Posterior cingulate gyrus (tissue), 11 donors: ENCODE measurements at regions not wholly inside any gene's neighbourhood (a gene's known extent, or its start where the extent isn't known, plus 50 kb on each side); places are given as distances from the start of the nearest gene placed in this dataset.
"Not testable (repeated sequence)": the region's sequence is repeated elsewhere in the genome, so short reads cannot be mapped to it uniquely, and the experiment has no call there.

Experiments
- DNase-seq, 10 donors: peaks; one replicate each; pipeline versions ENCODE4 v3.0.0 to v3.0.0-alpha.2; 2020 to 2021; ENCODE audit warnings: mixed read lengths in 3 of 10
- intact Hi-C: fragments of 100-400 bp; cut with DNase I; formaldehyde crosslinking; loops from one replicate; pipeline ENCODE4 v1.15.1; 2023

DNA sequence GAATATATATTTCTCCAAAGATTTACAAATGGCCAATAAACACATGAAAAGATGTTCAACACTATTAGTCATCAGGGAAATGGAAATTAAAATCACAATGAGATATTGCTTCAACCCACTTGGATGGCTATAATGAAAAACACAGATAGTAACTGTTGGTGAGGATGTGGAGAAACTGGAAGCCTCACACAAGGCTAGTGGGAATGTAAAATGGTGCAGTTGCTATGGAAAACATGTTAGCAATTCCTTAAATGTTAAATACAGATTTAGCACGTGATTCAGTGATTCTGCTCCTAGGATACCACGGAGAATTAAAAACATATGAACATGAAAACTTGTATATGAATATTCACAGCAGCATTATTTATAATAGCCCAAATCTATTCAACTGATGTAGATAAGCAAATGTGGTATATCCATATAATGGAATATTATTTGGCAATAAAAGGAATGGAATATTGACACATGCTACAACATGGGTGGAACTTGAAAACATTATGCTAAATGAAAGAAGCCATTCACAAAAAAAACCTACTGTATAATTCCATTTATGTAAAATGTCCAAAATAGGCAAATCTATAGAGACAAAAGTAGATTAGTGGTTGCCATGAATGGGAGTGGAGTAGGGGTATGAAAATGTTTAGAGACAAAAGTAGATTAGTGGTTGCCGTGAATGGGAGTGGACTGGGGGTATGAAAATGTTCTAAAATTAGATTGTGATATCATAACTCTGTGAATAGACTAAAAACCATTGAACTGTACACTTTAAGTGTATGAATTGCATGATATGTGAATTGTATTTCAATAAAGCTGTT is 227.1 kb upstream of the DDHD1 start:
- no peak for DNase-seq
- intact Hi-C loops, result no loop called here

DNA sequence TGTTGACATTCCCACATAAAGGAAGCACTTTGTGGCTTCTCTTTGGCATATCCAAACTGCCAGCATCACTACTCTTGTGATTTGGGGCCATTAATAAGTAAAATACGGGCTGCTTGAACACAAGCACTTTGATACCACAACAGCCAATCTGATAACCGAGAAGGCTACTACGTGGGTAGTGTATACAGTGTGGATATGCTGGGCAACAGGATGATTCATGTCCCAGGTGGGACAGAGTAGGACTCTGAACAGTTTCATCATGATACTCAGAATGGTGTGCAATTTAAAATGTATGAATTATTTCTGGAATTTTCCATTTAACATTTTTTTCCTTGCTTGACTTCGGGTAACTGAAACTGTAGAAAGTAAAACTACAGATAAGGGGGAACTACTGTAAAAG is 225.0 kb upstream of the DDHD1 start:
- intact Hi-C loops, result no loop called here

DNA sequence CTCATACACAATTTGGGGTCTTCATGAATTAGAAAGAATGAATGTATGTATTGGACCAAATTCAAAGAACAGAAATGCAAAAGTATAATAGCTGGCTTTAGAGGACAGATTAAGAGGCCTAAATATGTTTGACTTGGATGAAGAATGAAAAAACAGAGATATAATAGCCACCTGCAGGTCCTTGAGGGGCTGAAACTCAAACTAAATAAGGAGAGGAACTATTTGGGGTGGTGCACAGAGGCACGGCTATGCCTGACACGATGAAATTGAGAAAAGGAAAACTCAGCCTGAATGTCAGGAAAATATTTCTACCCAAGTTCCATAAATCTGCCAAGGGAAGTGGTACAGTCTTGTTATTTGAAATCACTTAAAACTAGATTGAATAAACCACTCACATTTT is 222.9 kb upstream of the DDHD1 start:
- no peak for DNase-seq
- intact Hi-C loops, result no loop called here

More for the DNA sequence above, 225.0 kb upstream of the DDHD1 start:
- DNase-seq, result no peak

DNA sequence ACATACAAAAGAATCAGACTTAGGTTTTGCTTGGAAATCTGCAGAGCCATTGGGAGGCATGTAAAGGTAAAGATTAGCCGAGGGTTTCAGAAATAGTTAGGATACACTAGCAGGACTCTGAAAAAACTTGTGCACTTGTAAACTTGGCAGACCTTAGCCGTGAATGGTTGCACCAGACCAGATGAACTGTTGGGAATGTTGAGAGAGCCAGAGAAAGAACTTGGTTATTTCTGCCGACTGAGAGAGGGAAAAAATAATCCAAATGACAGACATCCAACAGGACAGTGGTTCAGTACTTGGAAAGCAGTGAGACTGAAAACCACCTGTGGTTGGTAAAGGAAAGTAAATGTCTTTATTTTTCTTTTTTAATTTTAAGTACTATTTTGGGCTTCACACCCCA is 222.5 kb upstream of the DDHD1 start:
- intact Hi-C loops, result no loop called here
- DNase-seq, result no peak

DNA sequence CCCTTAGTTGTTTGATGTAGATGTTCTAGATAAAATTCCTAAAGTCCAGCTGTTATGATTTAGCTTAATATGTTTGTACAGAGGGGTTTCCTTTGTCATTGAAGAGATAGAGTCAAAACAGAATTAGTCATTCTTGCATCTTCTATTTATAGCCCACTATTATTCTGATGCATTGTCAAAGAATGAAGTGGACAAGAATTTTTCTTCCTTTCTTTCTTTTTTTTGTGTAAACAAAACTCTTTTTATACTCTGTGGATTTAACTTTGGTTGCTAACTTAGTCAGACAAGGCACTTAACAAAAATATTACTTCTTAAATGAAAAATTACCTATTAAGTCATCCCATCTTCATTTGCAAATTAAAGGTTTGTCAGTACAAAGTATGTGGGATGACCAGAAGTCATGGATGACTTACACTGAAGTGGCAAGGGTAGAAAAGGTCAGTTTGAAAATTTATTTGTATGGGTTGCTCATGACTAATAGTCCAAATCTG is 215.6 kb upstream of the DDHD1 start:
- no peak for DNase-seq
- intact Hi-C loops, result no loop called here

DNA sequence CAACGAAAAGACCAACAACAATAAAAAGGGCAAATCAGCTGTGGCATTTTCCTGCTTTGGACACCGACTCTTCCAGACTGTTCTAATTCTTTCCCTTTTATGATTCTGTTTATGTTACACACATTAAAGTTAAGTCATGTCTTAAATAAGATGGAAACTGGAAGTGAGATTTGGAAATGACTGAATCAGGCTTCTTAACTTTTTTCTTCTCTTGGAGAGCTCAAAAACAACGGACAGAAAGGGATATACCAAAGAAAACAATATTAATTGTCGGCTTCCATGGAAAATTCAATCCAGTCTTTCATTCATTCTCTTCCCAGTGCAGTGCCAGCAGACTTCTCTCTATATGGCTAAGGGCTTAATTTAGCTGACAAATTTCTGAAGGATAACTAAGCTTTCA is 214.9 kb upstream of the DDHD1 start:
- DNase-seq, result no peak
- intact Hi-C loops, result no loop called here

DNA sequence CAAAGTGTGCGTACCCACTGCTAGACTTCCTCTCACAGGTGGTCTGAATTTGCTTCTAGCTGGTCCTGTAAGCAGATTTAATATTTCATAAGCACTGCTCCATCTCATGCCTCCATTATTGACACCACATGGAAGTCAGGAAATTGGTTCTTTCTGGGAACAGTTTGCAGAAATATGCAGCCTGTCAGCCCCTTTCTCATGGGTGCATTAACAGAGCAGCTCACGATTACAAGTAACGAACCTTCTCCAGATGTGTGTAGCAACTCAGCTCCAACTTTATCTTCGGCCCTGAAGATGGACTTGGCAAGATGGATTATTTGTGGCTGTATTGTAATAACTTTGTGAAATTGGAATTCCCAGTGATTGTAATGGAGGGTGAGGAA is 214.5 kb upstream of the DDHD1 start:
- DNase-seq, result no peak
- intact Hi-C loops, result no loop called here

DNA sequence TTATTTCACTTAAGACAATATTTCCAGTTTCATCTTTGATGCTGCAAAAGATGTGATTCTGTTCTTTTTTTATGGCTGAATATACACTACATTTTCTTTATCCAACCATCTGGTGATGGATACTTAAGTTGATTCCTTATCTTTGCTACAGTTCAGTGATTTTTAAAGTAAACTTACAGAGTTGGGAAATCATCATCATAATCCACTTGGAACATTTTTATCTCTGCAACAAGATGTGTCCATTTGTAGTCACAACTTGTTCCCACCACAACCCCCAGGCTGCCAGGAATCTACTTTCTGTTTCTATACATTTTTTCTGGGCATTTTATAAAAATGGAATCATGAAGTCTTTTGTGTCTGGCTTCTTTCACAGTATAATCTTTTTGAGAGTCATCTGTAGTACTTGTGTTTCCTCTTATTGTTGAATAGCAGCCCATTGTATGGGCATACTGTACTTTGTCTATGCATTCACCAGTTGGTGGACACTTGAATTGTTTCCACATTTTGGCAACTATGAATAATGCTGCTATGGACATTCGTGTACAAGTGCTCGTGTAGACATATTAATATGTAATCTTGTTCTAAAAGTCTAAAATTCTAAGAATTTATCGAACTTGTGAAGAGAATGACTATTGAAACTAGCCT is 212.5 kb upstream of the DDHD1 start:
- peak in 1 of 10 donors; percentile 18 for DNase-seq
- intact Hi-C loops, result no loop called here

DNA sequence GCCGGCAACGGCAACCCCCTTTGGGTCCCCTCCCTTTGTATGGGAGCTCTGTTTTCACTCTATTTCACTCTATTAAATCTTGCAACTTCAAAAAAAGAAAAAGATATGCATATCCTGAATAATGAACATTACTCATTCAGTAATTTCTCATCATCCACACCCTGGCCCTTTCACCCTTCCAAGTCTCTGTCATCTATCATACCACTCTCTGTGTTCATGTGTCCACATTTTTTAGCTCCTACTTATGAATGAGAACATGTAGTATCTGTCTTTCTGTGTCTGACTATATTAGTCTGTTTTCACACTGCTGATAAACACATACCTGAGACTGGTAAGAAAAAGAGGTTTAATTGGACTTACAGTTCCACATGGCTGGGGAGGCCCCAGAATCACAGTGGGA is 209.8 kb upstream of the DDHD1 start:
- intact Hi-C loops, DNase-seq: not testable (repeated sequence)

DNA sequence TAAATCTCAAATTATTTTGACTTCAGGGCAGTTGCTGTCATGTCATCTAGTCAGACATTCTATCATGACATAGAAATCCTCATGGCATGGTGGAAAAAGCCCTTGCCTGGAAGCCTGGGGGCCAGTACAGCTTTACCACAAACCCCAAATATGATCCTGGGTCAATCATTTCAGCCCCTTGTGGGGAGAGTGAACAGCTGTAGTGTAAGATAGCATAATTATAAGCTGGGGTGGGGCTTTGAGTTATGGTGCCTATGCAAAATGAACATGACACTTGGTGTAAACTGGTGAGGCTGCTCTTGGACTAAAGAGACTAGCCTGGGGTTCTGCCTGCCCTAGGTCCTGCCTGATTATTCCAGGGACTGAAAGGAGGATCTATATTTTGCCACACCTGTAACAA is 207.7 kb upstream of the DDHD1 start:
- no peak for DNase-seq
- intact Hi-C loops, result no loop called here

DNA sequence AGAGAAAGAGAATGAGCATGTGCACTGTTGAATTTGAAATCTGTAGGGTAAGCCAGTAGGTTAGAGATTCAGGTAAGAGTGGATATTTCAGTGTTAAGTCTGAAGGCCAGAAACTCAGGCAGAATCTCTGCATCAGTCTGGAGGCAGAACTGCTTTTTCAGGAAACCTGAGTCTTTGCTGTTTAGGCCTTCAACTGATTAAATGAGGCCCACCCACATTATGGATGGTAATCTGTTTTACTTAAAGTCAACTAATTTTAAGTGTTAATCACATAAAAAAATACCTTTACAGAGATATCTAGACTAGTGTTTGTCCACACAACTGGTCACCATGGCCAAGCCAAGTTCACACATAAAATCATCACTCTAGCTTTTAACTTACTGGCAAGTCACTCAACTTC is 205.0 kb upstream of the DDHD1 start:
- DNase-seq, result no peak
- intact Hi-C loops, result no loop called here

DNA sequence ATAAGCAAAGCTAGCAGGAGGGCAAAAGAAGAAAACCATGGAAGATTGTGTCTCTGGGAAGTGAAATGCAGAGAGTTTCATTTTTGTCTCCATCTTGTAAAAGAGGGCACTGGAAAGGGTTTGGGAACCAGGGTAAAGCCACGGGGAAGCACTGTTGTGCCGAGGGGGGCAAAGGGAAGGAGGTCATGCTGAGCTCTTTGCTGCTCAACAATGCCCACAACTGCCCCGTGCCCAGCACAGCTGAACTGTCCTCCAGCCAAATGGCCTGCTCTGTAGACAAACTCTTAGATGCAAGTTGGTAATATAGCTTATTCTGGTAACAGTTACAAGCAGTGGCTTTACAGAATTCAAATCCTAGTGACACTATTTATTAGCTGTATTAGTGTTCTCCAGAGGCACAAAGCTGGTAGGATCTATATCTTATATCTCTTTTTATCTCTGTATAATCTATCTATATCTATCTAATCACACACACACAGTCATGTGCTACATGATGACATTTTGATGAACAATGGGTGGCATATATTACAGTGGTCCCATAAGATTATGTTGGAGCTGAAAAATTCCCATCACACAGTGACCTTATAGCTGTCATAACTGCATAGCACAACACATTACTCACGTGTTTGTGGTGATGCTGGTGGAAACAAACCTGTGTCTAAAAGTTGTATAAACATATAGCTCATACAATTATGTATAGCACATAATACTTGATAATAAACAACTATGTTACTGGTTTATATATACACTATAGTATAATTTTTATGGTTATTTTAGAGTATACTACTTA is 203.4 kb upstream of the DDHD1 start:
- DNase-seq, result no peak
- intact Hi-C loops, result no loop called here

DNA sequence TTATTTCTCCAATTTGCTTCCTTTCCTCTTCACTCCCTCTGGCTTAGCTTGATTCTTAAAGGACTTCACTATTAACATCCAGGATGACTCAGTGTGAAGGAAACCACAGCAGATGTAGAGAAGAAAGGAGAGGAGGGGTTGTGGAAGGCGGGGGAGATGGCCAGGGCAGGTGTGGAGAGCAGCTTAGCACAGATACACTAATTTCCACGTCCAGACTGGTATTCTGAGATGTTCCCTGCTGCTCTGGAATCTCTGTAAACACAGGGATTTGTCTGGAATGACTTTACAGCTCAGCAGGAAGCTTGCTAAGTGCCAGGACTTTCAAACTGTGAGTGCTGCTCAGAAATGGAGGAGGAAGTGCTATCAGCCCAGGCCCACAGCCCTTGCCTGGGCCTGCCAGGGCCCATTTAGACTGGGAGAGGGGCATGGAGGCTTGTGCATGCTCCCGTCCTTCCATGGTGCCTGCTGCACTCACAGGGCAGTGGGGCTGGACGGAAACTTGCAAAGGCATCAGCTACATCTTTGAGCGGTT is 202.5 kb upstream of the DDHD1 start:
- peak in 4 of 10 donors; percentile 2 to 79 (median 48) for DNase-seq
- intact Hi-C loops, result no loop called here

DNA sequence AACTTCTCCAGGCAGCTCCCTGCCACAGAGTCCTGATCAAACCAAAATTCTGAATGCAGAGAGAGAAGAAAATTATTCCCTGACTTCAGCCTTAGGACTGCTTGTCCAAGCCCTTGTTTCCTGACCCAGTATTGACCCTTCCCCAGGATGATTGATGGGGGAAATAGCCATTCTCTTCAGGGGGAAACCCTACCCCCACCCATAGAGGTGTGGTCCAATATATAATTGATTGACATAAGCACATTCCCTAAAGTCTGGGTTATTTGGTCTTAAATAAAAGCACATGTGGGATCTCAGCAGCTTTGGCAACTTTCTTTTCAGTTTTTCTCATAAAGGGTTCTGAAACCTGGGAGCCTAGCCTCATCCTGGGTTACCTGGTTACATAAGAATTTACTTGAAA is 201.2 kb upstream of the DDHD1 start:
- intact Hi-C loops, result no loop called here
- no peak for DNase-seq

DNA sequence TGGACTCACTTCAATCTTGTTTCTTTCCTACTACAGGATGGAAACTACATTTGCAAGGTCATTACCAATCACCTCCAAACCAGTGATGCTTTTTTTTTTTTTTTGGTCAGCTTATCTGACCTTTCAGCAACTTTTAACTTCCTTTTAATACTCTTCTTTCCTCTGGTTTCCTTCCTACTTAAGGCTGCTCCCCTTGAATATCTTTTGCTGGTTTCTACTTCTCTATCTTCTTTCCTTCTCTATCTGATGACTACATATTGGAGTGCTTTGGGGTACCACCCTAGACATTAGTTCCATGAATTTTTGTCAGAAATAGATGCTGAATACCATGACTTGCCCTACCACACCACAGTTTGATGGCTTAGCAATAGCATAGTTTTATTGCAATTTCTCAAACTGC is 197.7 kb upstream of the DDHD1 start:
- intact Hi-C loops, result no loop called here
- DNase-seq, result no peak

DNA sequence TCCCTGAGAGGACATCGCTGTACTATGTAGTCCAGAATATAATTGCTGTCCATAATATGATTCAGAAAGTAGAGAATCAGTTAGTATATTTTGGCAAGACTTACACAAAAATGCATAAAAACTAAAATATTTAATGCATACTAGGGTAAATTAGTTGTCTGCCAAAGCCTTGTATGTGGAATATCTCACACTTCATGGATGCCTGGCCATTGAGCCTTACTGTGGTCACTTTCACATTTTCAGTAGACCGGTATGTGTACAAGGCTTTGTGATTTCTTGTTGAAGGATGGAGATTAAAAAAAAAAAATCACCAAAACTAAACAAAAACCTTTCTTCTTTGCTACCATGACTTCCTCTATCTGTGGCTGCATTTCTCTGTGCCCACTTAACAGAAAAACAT is 197.3 kb upstream of the DDHD1 start:
- DNase-seq, result no peak
- intact Hi-C loops, result no loop called here

DNA sequence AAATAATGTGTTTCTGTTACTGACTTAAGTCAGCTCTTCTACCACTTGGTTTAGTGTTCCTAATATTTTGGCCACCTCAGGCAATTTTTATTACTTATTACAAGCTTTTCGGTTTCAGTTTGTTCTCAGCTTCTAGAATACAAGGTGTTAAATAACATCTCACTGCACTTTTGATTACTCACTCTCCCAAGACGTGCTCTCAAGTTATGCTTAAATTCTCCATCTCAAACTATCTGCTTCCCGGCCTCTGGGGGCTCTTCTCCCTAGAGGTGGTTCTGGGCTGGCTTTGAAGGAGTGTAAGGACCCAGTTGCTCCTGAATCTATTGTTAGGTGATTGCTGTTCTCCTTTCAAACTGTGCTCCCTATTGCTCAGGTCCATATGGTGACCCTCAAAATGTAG is 193.9 kb upstream of the DDHD1 start:
- intact Hi-C loops, result no loop called here
- DNase-seq, result no peak

DNA sequence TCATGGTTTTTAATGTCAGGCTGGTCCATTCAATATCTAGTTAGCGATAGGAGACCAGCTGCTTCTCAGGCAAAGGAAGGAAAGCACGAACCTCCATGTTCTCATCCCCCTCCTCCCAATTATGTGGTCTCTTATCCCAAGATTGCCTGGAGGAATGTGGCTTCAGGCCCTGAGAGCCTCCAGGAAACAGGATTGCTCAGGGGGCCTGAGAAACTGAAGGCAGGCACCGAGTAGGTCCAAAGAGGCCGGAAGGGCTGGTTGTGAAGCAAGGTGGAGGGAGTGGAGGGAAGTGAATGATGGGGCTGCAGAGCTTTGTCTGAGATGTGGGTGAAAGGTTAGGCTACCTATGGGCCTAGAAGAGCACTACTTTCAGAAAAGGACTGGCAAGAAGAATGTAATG is 188.2 kb upstream of the DDHD1 start:
- intact Hi-C loops, result no loop called here
- no peak for DNase-seq

DNA sequence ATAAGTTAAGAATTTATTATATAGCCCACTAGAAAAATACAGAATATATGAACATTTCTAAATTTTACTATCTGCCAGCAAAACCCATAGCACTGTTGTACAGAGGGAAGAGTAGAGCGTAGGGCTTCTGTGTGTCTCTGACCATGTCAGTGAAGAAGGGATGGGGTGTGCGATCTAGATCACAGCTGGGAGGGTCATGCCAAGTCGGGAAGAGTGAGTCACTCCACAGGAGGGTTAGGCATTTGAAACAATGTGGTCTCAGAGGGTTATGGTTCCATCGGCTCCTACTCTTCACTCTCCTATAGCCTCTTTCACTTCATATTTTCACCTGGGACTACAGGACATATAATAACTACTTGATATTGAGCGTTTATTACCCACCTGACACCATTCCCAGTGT is 185.1 kb upstream of the DDHD1 start:
- intact Hi-C loops, result no loop called here
- DNase-seq, result no peak

DNA sequence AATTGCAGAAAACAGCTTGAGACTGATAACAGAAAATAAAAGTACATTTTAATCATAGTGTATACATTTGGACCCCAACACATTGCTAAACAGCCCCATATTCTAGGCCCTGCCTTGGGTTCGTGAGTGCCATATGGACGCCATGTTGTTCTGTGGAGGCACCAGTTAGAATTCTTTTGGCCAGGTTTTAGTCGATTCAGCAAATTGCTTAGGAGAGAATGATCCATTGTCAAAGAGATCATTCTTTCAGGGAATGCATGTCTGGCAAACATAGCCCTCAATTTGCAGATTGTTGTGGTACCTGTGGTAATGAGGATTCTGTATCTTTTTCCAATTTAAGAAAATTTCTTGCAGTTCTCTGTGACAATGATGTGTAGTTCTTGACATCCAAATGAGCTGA is 183.6 kb upstream of the DDHD1 start:
- no peak for DNase-seq
- intact Hi-C loops, result no loop called here

DNA sequence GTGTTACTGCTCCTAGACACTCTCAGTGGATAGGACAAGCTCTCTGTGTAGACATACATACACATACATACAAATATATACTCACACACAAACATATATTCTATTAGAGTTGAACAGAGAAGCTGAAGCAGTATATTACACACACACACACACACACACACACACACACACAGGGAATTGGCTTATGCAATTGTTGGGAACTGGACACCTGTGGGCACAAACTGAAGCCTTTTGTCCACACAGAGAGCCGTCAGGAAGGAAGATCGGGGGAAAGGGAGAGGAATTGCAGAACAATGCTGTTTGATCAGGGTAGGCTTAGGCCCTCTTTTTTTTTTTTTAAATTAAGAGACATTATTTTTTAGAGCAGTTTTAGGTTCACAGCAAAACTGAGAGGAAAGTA is 180.7 kb upstream of the DDHD1 start:
- no peak for DNase-seq
- intact Hi-C loops, result no loop called here
